ENCODE measurements at regions not wholly inside any gene's neighbourhood (a gene's known extent, or its start where the extent isn't known, plus 50 kb on each side); places are given as distances from the start of the nearest gene placed in this dataset.

GRCh38 chr16:51374346-51374745 is 223.3 kb upstream of the SALL1 start:
- in situ Hi-C loops (cut with HindIII; ENCODE audit: low sequenced_read_pairs), result no loop called here
- H3K4me3 ChIP-seq (ENCODE audit: low read depth, low read length), result no peak overlapping the region
- peak; percentile 86 for DNase-seq (ENCODE audit: low read depth)
- TF ChIP-seq CTCF (IDR thresholded peaks at IDR 0.05; ENCODE audit: low read depth, low read length, missing control alignments), result peak; percentile 14

- H3K4me3 ChIP-seq (ENCODE audit: low read depth, low read length), result no peak overlapping the region
- no peak for DNase-seq (ENCODE audit: low read depth)
- TF ChIP-seq CTCF (IDR thresholded peaks at IDR 0.05; ENCODE audit: low read depth, low read length, missing control alignments), result no peak
- in situ Hi-C loops (cut with HindIII; ENCODE audit: low sequenced_read_pairs), result no loop called here
These were observed 214.6 kb upstream of the SALL1 start for GRCh38 chr16:51365715-51366114.

GRCh38 chr16:51359141-51359955 is 208.3 kb upstream of the SALL1 start:
- in situ Hi-C loops (cut with HindIII; ENCODE audit: low sequenced_read_pairs), result no loop called here
- no peak overlapping the region for H3K4me3 ChIP-seq (ENCODE audit: low read depth, low read length)
- peak; percentile 80 for DNase-seq (ENCODE audit: low read depth)
- TF ChIP-seq CTCF (IDR thresholded peaks at IDR 0.05; ENCODE audit: low read depth, low read length, missing control alignments), result no peak

GRCh38 chr16:51357839-51358238 is 206.8 kb upstream of the SALL1 start:
- no peak for TF ChIP-seq CTCF (IDR thresholded peaks at IDR 0.05; ENCODE audit: low read depth, low read length, missing control alignments)
- no peak overlapping the region for H3K4me3 ChIP-seq (ENCODE audit: low read depth, low read length)
- in situ Hi-C loops (cut with HindIII; ENCODE audit: low sequenced_read_pairs), result no loop called here
- no peak for DNase-seq (ENCODE audit: low read depth)

- no peak overlapping the region for H3K4me3 ChIP-seq (ENCODE audit: low read depth, low read length)
- TF ChIP-seq CTCF (IDR thresholded peaks at IDR 0.05; ENCODE audit: low read depth, low read length, missing control alignments), result no peak
- in situ Hi-C loops (cut with HindIII; ENCODE audit: low sequenced_read_pairs), result no loop called here
- no peak for DNase-seq (ENCODE audit: low read depth)
These were observed 204.8 kb upstream of the SALL1 start for GRCh38 chr16:51355875-51356274.

GRCh38 chr16:51355195-51355594 is 204.1 kb upstream of the SALL1 start:
- TF ChIP-seq CTCF (IDR thresholded peaks at IDR 0.05; ENCODE audit: low read depth, low read length, missing control alignments), result no peak
- DNase-seq (ENCODE audit: low read depth), result no peak
- in situ Hi-C loops (cut with HindIII; ENCODE audit: low sequenced_read_pairs), result no loop called here
- no peak overlapping the region for H3K4me3 ChIP-seq (ENCODE audit: low read depth, low read length)

All from astrocyte of the cerebellum (primary cell).